ENCODE measurements at regions not wholly inside any gene's neighbourhood (a gene's known extent, or its start where the extent isn't known, plus 50 kb on each side); places are given as distances from the start of the nearest gene placed in this dataset.
A peak's percentile ranks its signal among the peaks of the same experiment; 100 is the strongest.

DNA sequence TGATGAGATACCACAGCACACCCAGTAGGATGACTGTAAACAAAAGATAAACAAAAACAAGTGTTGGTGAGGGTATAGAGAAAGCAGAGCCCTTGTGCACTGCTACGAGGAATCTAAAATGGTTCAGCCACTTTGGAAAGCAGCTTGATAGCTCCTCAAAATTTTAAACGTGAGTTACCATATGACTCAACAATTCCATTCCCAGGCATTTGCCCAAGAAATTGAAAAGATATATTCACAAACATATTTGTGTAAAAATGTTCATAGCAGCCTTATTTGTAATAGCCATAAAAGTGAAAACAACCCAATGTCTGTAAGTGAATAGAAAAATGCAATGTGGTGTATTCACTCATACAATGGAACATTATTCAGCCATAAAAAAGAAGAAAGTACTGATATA, 141.0 kb upstream of the BTBD3 start:
- H3K4me3 Mint-ChIP-seq, result no peak overlapping the region
- H3K4me1 Mint-ChIP-seq, result peaks cover 9% of the 10 kb centered on the region

GRCh38 chr20:11777387-11778205, 140.1 kb upstream of the BTBD3 start:
- Mint-ChIP-seq H3K27me3 (ENCODE audit: insufficient read depth, low read depth) (no peaks in the 10 kb centered on the region), H3K9me3 (peaks cover 4% of the 10 kb centered on the region), H3K4me1 (peaks cover 9% of the 10 kb centered on the region), H3K4me3 (no peak overlapping the region), H3K36me3 (no peaks in the 10 kb centered on the region), H3K27ac (no peak overlapping the region)
- no peaks in the 10 kb centered on the region for H4K20me1 ChIP-seq (ENCODE audit: low read depth)
- H3K27ac ChIP-seq, result no peak overlapping the region
- H3K4me2 ChIP-seq, result peak overlapping the region; percentile 37
- H3K9ac ChIP-seq, result no peak overlapping the region
- no peak overlapping the region for H3K4me3 ChIP-seq
- H3K9me3 ChIP-seq (ENCODE audit: low read depth), result no peaks in the 10 kb centered on the region
- peaks cover 3% of the 10 kb centered on the region for H3F3A ChIP-seq (ENCODE audit: low read depth)
- no peaks in the 10 kb centered on the region for H3K79me2 ChIP-seq (ENCODE audit: low read depth)
- peaks cover 11% of the 10 kb centered on the region for H3K4me1 ChIP-seq
- TF ChIP-seq EZH2phosphoT487 (IDR thresholded peaks at IDR 0.05) (no peak), EZH2 (IDR thresholded peaks at IDR 0.05) (no peak)
- TF ChIP-seq, protein P1, sequence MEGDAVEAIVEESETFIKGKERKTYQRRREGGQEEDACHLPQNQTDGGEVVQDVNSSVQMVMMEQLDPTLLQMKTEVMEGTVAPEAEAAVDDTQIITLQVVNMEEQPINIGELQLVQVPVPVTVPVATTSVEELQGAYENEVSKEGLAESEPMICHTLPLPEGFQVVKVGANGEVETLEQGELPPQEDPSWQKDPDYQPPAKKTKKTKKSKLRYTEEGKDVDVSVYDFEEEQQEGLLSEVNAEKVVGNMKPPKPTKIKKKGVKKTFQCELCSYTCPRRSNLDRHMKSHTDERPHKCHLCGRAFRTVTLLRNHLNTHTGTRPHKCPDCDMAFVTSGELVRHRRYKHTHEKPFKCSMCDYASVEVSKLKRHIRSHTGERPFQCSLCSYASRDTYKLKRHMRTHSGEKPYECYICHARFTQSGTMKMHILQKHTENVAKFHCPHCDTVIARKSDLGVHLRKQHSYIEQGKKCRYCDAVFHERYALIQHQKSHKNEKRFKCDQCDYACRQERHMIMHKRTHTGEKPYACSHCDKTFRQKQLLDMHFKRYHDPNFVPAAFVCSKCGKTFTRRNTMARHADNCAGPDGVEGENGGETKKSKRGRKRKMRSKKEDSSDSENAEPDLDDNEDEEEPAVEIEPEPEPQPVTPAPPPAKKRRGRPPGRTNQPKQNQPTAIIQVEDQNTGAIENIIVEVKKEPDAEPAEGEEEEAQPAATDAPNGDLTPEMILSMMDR (IDR thresholded peaks at IDR 0.05), result no peak
- H3K36me3 ChIP-seq, result no peaks in the 10 kb centered on the region
- peak overlapping the region; percentile 36 for H2AFZ ChIP-seq (replicated peaks)
- no peaks in the 10 kb centered on the region for H3K27me3 ChIP-seq
- no peak for DNase-seq (ENCODE audit: low spot score)

More for the DNA sequence above, 141.0 kb upstream of the BTBD3 start:
- Mint-ChIP-seq H3K9me3 (peaks cover 4% of the 10 kb centered on the region), H3K27ac (no peak overlapping the region), H3K27me3 (ENCODE audit: insufficient read depth, low read depth) (peaks cover under 1% of the 10 kb centered on the region), H3K36me3 (no peaks in the 10 kb centered on the region)
- Histone ChIP-seq H3K36me3 (no peaks in the 10 kb centered on the region), H4K20me1 (ENCODE audit: low read depth) (no peaks in the 10 kb centered on the region), H3K27ac (no peak overlapping the region), H3F3A (ENCODE audit: low read depth) (peaks cover 3% of the 10 kb centered on the region), H3K79me2 (ENCODE audit: low read depth) (no peaks in the 10 kb centered on the region), H3K4me1 (peaks cover 11% of the 10 kb centered on the region), H3K27me3 (no peaks in the 10 kb centered on the region), H2AFZ (replicated peaks) (no peak overlapping the region), H3K4me2 (no peak overlapping the region), H3K4me3 (no peak overlapping the region), H3K9ac (no peak overlapping the region), H3K9me3 (ENCODE audit: low read depth) (no peaks in the 10 kb centered on the region)
- DNase-seq (ENCODE audit: low spot score), result no peak
- TF ChIP-seq, protein P1 (IDR thresholded peaks at IDR 0.05), result no peak
- TF ChIP-seq EZH2 (IDR thresholded peaks at IDR 0.05), result no peak
- no peak for TF ChIP-seq EZH2phosphoT487 (IDR thresholded peaks at IDR 0.05)

GRCh38 chr20:11778206-11778570, 139.5 kb upstream of the BTBD3 start:
- Histone ChIP-seq H4K20me1 (ENCODE audit: low read depth) (no peaks in the 10 kb centered on the region), H3K79me2 (ENCODE audit: low read depth) (no peaks in the 10 kb centered on the region), H3K27ac (no peak overlapping the region), H3F3A (ENCODE audit: low read depth) (peaks cover 3% of the 10 kb centered on the region), H3K27me3 (peaks cover 4% of the 10 kb centered on the region), H2AFZ (replicated peaks) (no peak overlapping the region), H3K36me3 (no peaks in the 10 kb centered on the region), H3K4me2 (no peak overlapping the region), H3K9me3 (ENCODE audit: low read depth) (no peaks in the 10 kb centered on the region), H3K9ac (no peak overlapping the region), H3K4me1 (peaks cover 11% of the 10 kb centered on the region), H3K4me3 (no peak overlapping the region)
- Mint-ChIP-seq H3K27ac (no peak overlapping the region), H3K9me3 (peaks cover 3% of the 10 kb centered on the region), H3K36me3 (no peaks in the 10 kb centered on the region), H3K4me3 (no peak overlapping the region), H3K4me1 (peaks cover 9% of the 10 kb centered on the region), H3K27me3 (ENCODE audit: insufficient read depth, low read depth) (no peaks in the 10 kb centered on the region)
- DNase-seq (ENCODE audit: low spot score), result no peak
- no peak for TF ChIP-seq EZH2 (IDR thresholded peaks at IDR 0.05)
- TF ChIP-seq EZH2phosphoT487 (IDR thresholded peaks at IDR 0.05), result no peak
- TF ChIP-seq, protein P1 (IDR thresholded peaks at IDR 0.05), result no peak
